GM12878 (cell line): ENCODE measurements at regions not wholly inside any gene's neighbourhood (a gene's known extent, or its start where the extent isn't known, plus 50 kb on each side); places are given as distances from the start of the nearest gene placed in this dataset.

Experiments used
- ATAC-seq: fragments of 200-7000 bp; cut with Tn5 transposase; 3 replicates; pipeline ENCODE4 v1.9.1; 2020; ENCODE audit warnings: mild to moderate bottlenecking, moderate library complexity
- BruUV-seq: library from RNA; stranded (reverse); fragments of 400-500 nt; replicated peaks from 2 replicates; lab custom pipeline; 2021; lab: Mats Ljungman, UMichigan
- CTCF ChIA-PET: fragments of 300-600 bp; sonication (Branson Sonifier 250); formaldehyde crosslinking; extraction: SDS; loops from one replicate; lab custom pipeline; 2021; ENCODE audit warnings: inconsistent platforms; lab: Yijun Ruan, JAX
- POLR2A ChIA-PET: fragments of 350-600 bp; formaldehyde crosslinking; extraction: SDS; loops from one replicate; lab custom pipeline; 2021; ENCODE audit warnings: inconsistent platforms; lab: Charles Lee
- RAD21 ChIA-PET: fragments of 300-600 bp; sonication (Branson Sonifier 250); formaldehyde crosslinking; loops from one replicate; lab custom pipeline; 2023; ENCODE audit warnings: antibody characterized with exemption; ENCODE audit not compliant: unreplicated experiment; lab: Charles Lee
- SMC1A ChIA-PET: fragments of 300-600 bp; sonication (Branson Sonifier 250); formaldehyde crosslinking; loops from one replicate; lab custom pipeline; 2023; ENCODE audit not compliant: unreplicated experiment, uncharacterized antibody; lab: Charles Lee
- DNase-seq: peaks from one replicate; pipeline ENCODE4 v3.0.0-alpha.2; 2011; ENCODE audit warnings: low read depth, low spot score
- FAIRE-seq: peaks from 3 replicates; lab custom pipeline; 2011; peaks lifted over from hg19 to GRCh38; lab: Jason Lieb, UNC
- H2AFZ ChIP-seq: 2 replicates; pipeline ENCODE4 v1.6.0; 2011; ENCODE audit warnings: low read depth, low read length, control low read depth; ENCODE audit not compliant: control insufficient read depth
- H3K27ac ChIP-seq: 2 replicates; pipeline ENCODE4 v1.5.1; 2011; ENCODE audit warnings: control low read depth; ENCODE audit not compliant: control insufficient read depth, insufficient read depth
- H3K27me3 ChIP-seq, 2 experiments: replicated peaks in 1 of 2; 2 replicates each; pipeline versions ENCODE4 v1.6.0 to v1.6.1; 2011; ENCODE audit warnings: low read length in 1 of 2; ENCODE audit not compliant: control insufficient read depth in 2 of 2, insufficient read depth in 2 of 2
- H3K36me3 ChIP-seq, 2 experiments: 2 replicates each; pipeline ENCODE4 v1.5.1; 2011; ENCODE audit warnings: low read length in 1 of 2; ENCODE audit not compliant: control insufficient read depth in 2 of 2, insufficient read depth in 2 of 2
- H3K4me1 ChIP-seq: 2 replicates; pipeline ENCODE4 v1.6.1; 2011; ENCODE audit warnings: mild to moderate bottlenecking, low read length, moderate library complexity, mixed read lengths; ENCODE audit not compliant: control insufficient read depth, insufficient read depth
- H3K4me2 ChIP-seq: 2 replicates; pipeline ENCODE4 v1.6.0; 2011; ENCODE audit warnings: control low read depth; ENCODE audit not compliant: control insufficient read depth, insufficient read depth
- H3K4me3 ChIP-seq: fragments of 200-600 bp; sonication (generic); 2 replicates; pipeline ENCODE4 v1.5.1; 2016
- H3K79me2 ChIP-seq: 2 replicates; pipeline ENCODE4 v1.6.0; 2011; ENCODE audit warnings: low read length; ENCODE audit not compliant: control insufficient read depth, insufficient read depth
- H3K9ac ChIP-seq: 2 replicates; pipeline ENCODE4 v1.8.0; 2011; ENCODE audit warnings: low read length, control low read depth, mixed read lengths; ENCODE audit not compliant: control insufficient read depth, insufficient read depth
- H3K9me3 ChIP-seq: replicated peaks from 3 replicates; pipeline ENCODE4 v1.5.1; 2011; ENCODE audit warnings: mild to moderate bottlenecking, low read length; ENCODE audit not compliant: control insufficient read depth, insufficient read depth
- H4K20me1 ChIP-seq: 2 replicates; pipeline ENCODE4 v1.6.0; 2011; ENCODE audit not compliant: control insufficient read depth, insufficient read depth
- ASH2L ChIP-seq: fragments of 300-600, 200-600 bp; sonication (generic); IDR thresholded peaks from 2 replicates; pipeline ENCODE4 v1.6.1; 2017; ENCODE audit warnings: low read depth, mild to moderate bottlenecking, borderline replicate concordance
- CBFB ChIP-seq: IDR thresholded peaks from 2 replicates; pipeline ENCODE4 v1.6.1; 2016; ENCODE audit warnings: antibody characterized with exemption, low read depth
- CREB1 ChIP-seq: IDR thresholded peaks from 2 replicates; pipeline ENCODE4 v1.6.1; 2012; ENCODE audit warnings: low read depth, mild to moderate bottlenecking, inconsistent platforms
- FOXM1 ChIP-seq: IDR thresholded peaks from 2 replicates; pipeline ENCODE4 v1.6.1; 2012; ENCODE audit warnings: low read depth, mild to moderate bottlenecking, inconsistent platforms, low read length, moderate library complexity
- NBN ChIP-seq: fragments of 450-650 bp; IDR thresholded peaks from 2 replicates; pipeline ENCODE4 v1.6.1; 2016
- NFYA ChIP-seq: IDR thresholded peaks from 2 replicates; pipeline ENCODE4 v1.6.1; 2011; ENCODE audit warnings: low read depth, mild to moderate bottlenecking, low read length, improper control_type of control experiment, borderline replicate concordance
- RELA ChIP-seq: fragments of 450-650 bp; IDR thresholded peaks from 2 replicates; pipeline ENCODE4 v1.8.0; 2014; ENCODE audit warnings: borderline replicate concordance; ENCODE audit not compliant: partially characterized antibody
- RFX5 ChIP-seq: IDR thresholded peaks from 2 replicates; pipeline ENCODE4 v1.6.1; 2011; ENCODE audit warnings: low read depth, low read length, improper control_type of control experiment
- SMAD1 ChIP-seq: fragments of 450-650 bp; IDR thresholded peaks from 2 replicates; pipeline ENCODE4 v1.6.1; 2018; ENCODE audit warnings: mild to moderate bottlenecking, low read depth; ENCODE audit not compliant: partially characterized antibody
- SRF ChIP-seq, 2 experiments: IDR thresholded peaks; 2 replicates each; pipeline ENCODE4 v1.6.1; 2011; ENCODE audit warnings: low read depth in 2 of 2, low read length in 2 of 2, mild to moderate bottlenecking in 1 of 2, moderate library complexity in 1 of 2
- SUZ12 ChIP-seq: fragments of 200-600 bp; sonication (generic); IDR thresholded peaks from one replicate; pipeline ENCODE4 v1.6.1; 2018; ENCODE audit warnings: antibody characterized with exemption, mild to moderate bottlenecking; ENCODE audit not compliant: unreplicated experiment
- WRNIP1 ChIP-seq: IDR thresholded peaks from 2 replicates; pipeline ENCODE4 v1.6.1; 2011; ENCODE audit warnings: low read depth, low read length, improper control_type of control experiment, borderline replicate concordance
- ZNF207 ChIP-seq: fragments of 450-650 bp; IDR thresholded peaks from 2 replicates; pipeline ENCODE4 v1.6.1; 2014; ENCODE audit warnings: antibody characterized with exemption, mild to moderate bottlenecking, borderline replicate concordance
- WGBS: methylation state at CpG from one replicate; pipeline ENCODE4 v1.1.6; 2016; ENCODE audit warnings: low lambda C conversion rate; ENCODE audit not compliant: insufficient replicate concordance, insufficient coverage; ENCODE audit errors: missing lambda C conversion rate; 5-methylcytosine and 5-hydroxymethylcytosine counted together
- in situ Hi-C: fragments of 300-500 bp; cut with MboI; formaldehyde crosslinking; loops from 9 replicates; pipeline ENCODE4 v1.14.3; 2018; ENCODE audit warnings: mixed read lengths
- intact Hi-C: fragments of 100-400 bp; cut with micrococcal nuclease; formaldehyde crosslinking; loops from one replicate; pipeline ENCODE4 v1.14.2; 2022; ENCODE audit not compliant: unreplicated experiment
- TF ChIP-seq, protein P1 (sequence below): fragments of 450-650 bp; IDR thresholded peaks from 2 replicates; pipeline ENCODE4 v1.6.1; 2017; ENCODE audit warnings: antibody characterized with exemption, mild to moderate bottlenecking, moderate library complexity
- TF ChIP-seq, protein P2 (sequence below): fragments of 450-650 bp; IDR thresholded peaks from 2 replicates; pipeline ENCODE4 v1.6.1; 2014; ENCODE audit warnings: mild to moderate bottlenecking
- TF ChIP-seq, protein P3 (sequence below): fragments of 450-650 bp; IDR thresholded peaks from 2 replicates; pipeline ENCODE4 v1.6.1; 2017; ENCODE audit warnings: mild to moderate bottlenecking, moderate library complexity

DNA sequence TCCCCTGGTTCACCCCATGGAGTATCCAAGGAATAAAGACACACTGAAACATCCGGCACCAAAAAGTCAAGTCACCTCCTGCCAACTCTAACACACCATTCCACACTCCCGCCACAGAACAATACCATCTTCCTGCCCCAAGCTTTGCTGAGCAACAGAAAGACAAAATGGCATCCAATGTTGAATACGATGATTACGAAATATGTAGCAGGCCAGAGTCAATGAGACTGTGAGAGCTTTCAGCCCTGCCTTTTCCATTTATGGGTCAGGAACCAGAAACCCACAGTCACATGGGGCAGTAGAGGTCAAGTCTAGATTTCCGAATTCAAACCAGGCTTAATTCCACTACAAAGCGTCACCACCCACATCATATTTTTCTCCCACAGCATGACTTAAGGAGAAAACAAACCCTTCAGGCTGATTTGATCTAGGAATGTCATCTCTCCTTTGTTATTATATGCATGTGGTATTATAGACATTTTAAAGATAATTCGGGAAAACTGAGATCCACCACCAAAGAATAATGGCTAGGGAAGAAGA, 249.8 kb downstream of the SETD4 start:
- ChIA-PET POLR2A (no interaction called here), SMC1A (no interaction called here), CTCF (no interaction called here), RAD21 (no interaction called here)
- 55% methylated on average over 7 of the region's 7 CpGs for WGBS
- DNase-seq = no peak
- Histone ChIP-seq H3K36me3 (no peaks in the 10 kb centered on the region), H3K4me1 (no peaks in the 10 kb centered on the region), H3K4me2 (no peak overlapping the region), H3K4me3 (no peak overlapping the region), H3K9ac (no peak overlapping the region), H2AFZ (no peak overlapping the region), H3K79me2 (no peaks in the 10 kb centered on the region), H3K9me3 (no peaks in the 10 kb centered on the region), H4K20me1 (no peaks in the 10 kb centered on the region), H3K27ac (no peak overlapping the region), H3K27me3 (no peaks in the 10 kb centered on the region)
- in situ Hi-C loops (no loop called here), intact Hi-C loops (no loop called here)
- no peak for ATAC-seq
- no peak for FAIRE-seq
- TF ChIP-seq NFYA (no peak), SRF (IDR thresholded peaks at IDR 0.05; ENCODE audit: low read depth in 2 of 2, low read length in 2 of 2) (no peak), FOXM1 (no peak), WRNIP1 (no peak), RELA (no peak), SMAD1 (no peak), SUZ12 (no peak), RFX5 (no peak), ASH2L (no peak), CREB1 (no peak), ZNF207 (no peak), NBN (no peak), CBFB (no peak)
- TF ChIP-seq, protein P1, sequence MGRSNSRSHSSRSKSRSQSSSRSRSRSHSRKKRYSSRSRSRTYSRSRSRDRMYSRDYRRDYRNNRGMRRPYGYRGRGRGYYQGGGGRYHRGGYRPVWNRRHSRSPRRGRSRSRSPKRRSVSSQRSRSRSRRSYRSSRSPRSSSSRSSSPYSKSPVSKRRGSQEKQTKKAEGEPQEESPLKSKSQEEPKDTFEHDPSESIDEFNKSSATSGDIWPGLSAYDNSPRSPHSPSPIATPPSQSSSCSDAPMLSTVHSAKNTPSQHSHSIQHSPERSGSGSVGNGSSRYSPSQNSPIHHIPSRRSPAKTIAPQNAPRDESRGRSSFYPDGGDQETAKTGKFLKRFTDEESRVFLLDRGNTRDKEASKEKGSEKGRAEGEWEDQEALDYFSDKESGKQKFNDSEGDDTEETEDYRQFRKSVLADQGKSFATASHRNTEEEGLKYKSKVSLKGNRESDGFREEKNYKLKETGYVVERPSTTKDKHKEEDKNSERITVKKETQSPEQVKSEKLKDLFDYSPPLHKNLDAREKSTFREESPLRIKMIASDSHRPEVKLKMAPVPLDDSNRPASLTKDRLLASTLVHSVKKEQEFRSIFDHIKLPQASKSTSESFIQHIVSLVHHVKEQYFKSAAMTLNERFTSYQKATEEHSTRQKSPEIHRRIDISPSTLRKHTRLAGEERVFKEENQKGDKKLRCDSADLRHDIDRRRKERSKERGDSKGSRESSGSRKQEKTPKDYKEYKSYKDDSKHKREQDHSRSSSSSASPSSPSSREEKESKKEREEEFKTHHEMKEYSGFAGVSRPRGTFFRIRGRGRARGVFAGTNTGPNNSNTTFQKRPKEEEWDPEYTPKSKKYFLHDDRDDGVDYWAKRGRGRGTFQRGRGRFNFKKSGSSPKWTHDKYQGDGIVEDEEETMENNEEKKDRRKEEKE = no peak
- TF ChIP-seq, protein P2, sequence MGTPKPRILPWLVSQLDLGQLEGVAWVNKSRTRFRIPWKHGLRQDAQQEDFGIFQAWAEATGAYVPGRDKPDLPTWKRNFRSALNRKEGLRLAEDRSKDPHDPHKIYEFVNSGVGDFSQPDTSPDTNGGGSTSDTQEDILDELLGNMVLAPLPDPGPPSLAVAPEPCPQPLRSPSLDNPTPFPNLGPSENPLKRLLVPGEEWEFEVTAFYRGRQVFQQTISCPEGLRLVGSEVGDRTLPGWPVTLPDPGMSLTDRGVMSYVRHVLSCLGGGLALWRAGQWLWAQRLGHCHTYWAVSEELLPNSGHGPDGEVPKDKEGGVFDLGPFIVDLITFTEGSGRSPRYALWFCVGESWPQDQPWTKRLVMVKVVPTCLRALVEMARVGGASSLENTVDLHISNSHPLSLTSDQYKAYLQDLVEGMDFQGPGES = no peak
- TF ChIP-seq, protein P3, sequence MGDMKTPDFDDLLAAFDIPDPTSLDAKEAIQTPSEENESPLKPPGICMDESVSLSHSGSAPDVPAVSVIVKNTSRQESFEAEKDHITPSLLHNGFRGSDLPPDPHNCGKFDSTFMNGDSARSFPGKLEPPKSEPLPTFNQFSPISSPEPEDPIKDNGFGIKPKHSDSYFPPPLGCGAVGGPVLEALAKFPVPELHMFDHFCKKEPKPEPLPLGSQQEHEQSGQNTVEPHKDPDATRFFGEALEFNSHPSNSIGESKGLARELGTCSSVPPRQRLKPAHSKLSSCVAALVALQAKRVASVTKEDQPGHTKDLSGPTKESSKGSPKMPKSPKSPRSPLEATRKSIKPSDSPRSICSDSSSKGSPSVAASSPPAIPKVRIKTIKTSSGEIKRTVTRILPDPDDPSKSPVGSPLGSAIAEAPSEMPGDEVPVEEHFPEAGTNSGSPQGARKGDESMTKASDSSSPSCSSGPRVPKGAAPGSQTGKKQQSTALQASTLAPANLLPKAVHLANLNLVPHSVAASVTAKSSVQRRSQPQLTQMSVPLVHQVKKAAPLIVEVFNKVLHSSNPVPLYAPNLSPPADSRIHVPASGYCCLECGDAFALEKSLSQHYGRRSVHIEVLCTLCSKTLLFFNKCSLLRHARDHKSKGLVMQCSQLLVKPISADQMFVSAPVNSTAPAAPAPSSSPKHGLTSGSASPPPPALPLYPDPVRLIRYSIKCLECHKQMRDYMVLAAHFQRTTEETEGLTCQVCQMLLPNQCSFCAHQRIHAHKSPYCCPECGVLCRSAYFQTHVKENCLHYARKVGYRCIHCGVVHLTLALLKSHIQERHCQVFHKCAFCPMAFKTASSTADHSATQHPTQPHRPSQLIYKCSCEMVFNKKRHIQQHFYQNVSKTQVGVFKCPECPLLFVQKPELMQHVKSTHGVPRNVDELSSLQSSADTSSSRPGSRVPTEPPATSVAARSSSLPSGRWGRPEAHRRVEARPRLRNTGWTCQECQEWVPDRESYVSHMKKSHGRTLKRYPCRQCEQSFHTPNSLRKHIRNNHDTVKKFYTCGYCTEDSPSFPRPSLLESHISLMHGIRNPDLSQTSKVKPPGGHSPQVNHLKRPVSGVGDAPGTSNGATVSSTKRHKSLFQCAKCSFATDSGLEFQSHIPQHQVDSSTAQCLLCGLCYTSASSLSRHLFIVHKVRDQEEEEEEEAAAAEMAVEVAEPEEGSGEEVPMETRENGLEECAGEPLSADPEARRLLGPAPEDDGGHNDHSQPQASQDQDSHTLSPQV = no peak
- no TSS peak for BruUV-seq
